ENCODE measurements at regions not wholly inside any gene's neighbourhood (a gene's known extent, or its start where the extent isn't known, plus 50 kb on each side); places are given as distances from the start of the nearest gene placed in this dataset.

GRCh38 chr13:111402441-111402840 lies 82.0 kb downstream of the TEX29 start:
- Histone ChIP-seq H3K4me3 (ENCODE audit: extremely low read depth, insufficient read depth, low read length, poor library complexity, severe bottlenecking) (no peak overlapping the region), H3K4me1 (ENCODE audit: control insufficient read depth, insufficient read depth, low read length, poor library complexity, severe bottlenecking) (no peaks in the 10 kb centered on the region), H3K9me3 (ENCODE audit: control insufficient read depth, low read length) (no peaks in the 10 kb centered on the region), H3K27ac (ENCODE audit: low read depth, low read length, severe bottlenecking) (no peak overlapping the region), H3K36me3 (ENCODE audit: control insufficient read depth, insufficient read depth, low read length) (no peaks in the 10 kb centered on the region)
- WGBS, 2 experiments (ENCODE audit: insufficient coverage in 2 of 2) = 86 to 90% methylated on average over 12 to 15 of the region's 15 CpGs

GRCh38 chr13:111403266-111403665 lies 82.8 kb downstream of the TEX29 start:
- Histone ChIP-seq H3K27ac (ENCODE audit: low read depth, low read length, severe bottlenecking) (no peak overlapping the region), H3K9me3 (ENCODE audit: control insufficient read depth, low read length) (no peaks in the 10 kb centered on the region), H3K36me3 (ENCODE audit: control insufficient read depth, insufficient read depth, low read length) (no peaks in the 10 kb centered on the region), H3K4me3 (ENCODE audit: extremely low read depth, insufficient read depth, low read length, poor library complexity, severe bottlenecking) (no peak overlapping the region), H3K4me1 (ENCODE audit: control insufficient read depth, insufficient read depth, low read length, poor library complexity, severe bottlenecking) (no peaks in the 10 kb centered on the region)
- 93 to 97% methylated on average over 4 to 5 of the region's 10 CpGs for WGBS, 2 experiments (ENCODE audit: insufficient coverage in 2 of 2)

- 93 to 94% methylated on average over 11 of the region's 12 CpGs for WGBS, 2 experiments (ENCODE audit: insufficient coverage in 2 of 2)
- no peak overlapping the region for H3K4me3 ChIP-seq (ENCODE audit: extremely low read depth, insufficient read depth, low read length, poor library complexity, severe bottlenecking)
- H3K36me3 ChIP-seq (ENCODE audit: control insufficient read depth, insufficient read depth, low read length) = no peaks in the 10 kb centered on the region
- H3K27ac ChIP-seq (ENCODE audit: low read depth, low read length, severe bottlenecking) = no peak overlapping the region
- H3K4me1 ChIP-seq (ENCODE audit: control insufficient read depth, insufficient read depth, low read length, poor library complexity, severe bottlenecking) = no peaks in the 10 kb centered on the region
- no peaks in the 10 kb centered on the region for H3K9me3 ChIP-seq (ENCODE audit: control insufficient read depth, low read length)
Measured at GRCh38 chr13:111404746-111405145, 84.3 kb downstream of the TEX29 start.

GRCh38 chr13:111406636-111407035 lies 86.2 kb downstream of the TEX29 start:
- no peak overlapping the region for H3K27ac ChIP-seq (ENCODE audit: low read depth, low read length, severe bottlenecking)
- no peaks in the 10 kb centered on the region for H3K36me3 ChIP-seq (ENCODE audit: control insufficient read depth, insufficient read depth, low read length)
- no peak overlapping the region for H3K4me3 ChIP-seq (ENCODE audit: extremely low read depth, insufficient read depth, low read length, poor library complexity, severe bottlenecking)
- no peaks in the 10 kb centered on the region for H3K9me3 ChIP-seq (ENCODE audit: control insufficient read depth, low read length)
- WGBS, 2 experiments (ENCODE audit: insufficient coverage in 2 of 2) = 67% methylated on average over 3 of the region's 3 CpGs; no CpG with 5 or more reads in 1 of the 2 experiments
- H3K4me1 ChIP-seq (ENCODE audit: control insufficient read depth, insufficient read depth, low read length, poor library complexity, severe bottlenecking) = no peaks in the 10 kb centered on the region

- no peak overlapping the region for H3K27ac ChIP-seq (ENCODE audit: low read depth, low read length, severe bottlenecking)
- no peaks in the 10 kb centered on the region for H3K9me3 ChIP-seq (ENCODE audit: control insufficient read depth, low read length)
- 92 to 94% methylated on average over 19 to 20 of the region's 23 CpGs for WGBS, 2 experiments (ENCODE audit: insufficient coverage in 2 of 2)
- no peaks in the 10 kb centered on the region for H3K36me3 ChIP-seq (ENCODE audit: control insufficient read depth, insufficient read depth, low read length)
- peaks cover 7% of the 10 kb centered on the region for H3K4me1 ChIP-seq (ENCODE audit: control insufficient read depth, insufficient read depth, low read length, poor library complexity, severe bottlenecking)
- no peak overlapping the region for H3K4me3 ChIP-seq (ENCODE audit: extremely low read depth, insufficient read depth, low read length, poor library complexity, severe bottlenecking)
Measured at GRCh38 chr13:111407381-111408131, 87.1 kb downstream of the TEX29 start.

- no peak overlapping the region for H3K4me3 ChIP-seq (ENCODE audit: extremely low read depth, insufficient read depth, low read length, poor library complexity, severe bottlenecking)
- no peak overlapping the region for H3K27ac ChIP-seq (ENCODE audit: low read depth, low read length, severe bottlenecking)
- peaks cover 7% of the 10 kb centered on the region for H3K4me1 ChIP-seq (ENCODE audit: control insufficient read depth, insufficient read depth, low read length, poor library complexity, severe bottlenecking)
- WGBS, 2 experiments (ENCODE audit: insufficient coverage in 2 of 2) = 89 to 95% methylated on average over 9 of the region's 10 CpGs
- H3K9me3 ChIP-seq (ENCODE audit: control insufficient read depth, low read length) = no peaks in the 10 kb centered on the region
- no peaks in the 10 kb centered on the region for H3K36me3 ChIP-seq (ENCODE audit: control insufficient read depth, insufficient read depth, low read length)
Measured at GRCh38 chr13:111409413-111409812, 89.0 kb downstream of the TEX29 start.

GRCh38 chr13:111410232-111411021 lies 90.0 kb downstream of the TEX29 start:
- H3K27ac ChIP-seq (ENCODE audit: low read depth, low read length, severe bottlenecking) = no peak overlapping the region
- H3K36me3 ChIP-seq (ENCODE audit: control insufficient read depth, insufficient read depth, low read length) = no peaks in the 10 kb centered on the region
- H3K4me1 ChIP-seq (ENCODE audit: control insufficient read depth, insufficient read depth, low read length, poor library complexity, severe bottlenecking) = peaks cover 7% of the 10 kb centered on the region
- no peak overlapping the region for H3K4me3 ChIP-seq (ENCODE audit: extremely low read depth, insufficient read depth, low read length, poor library complexity, severe bottlenecking)
- H3K9me3 ChIP-seq (ENCODE audit: control insufficient read depth, low read length) = no peaks in the 10 kb centered on the region
- WGBS, 2 experiments (ENCODE audit: insufficient coverage in 2 of 2) = 90 to 97% methylated on average over 11 to 27 of the region's 27 CpGs

- 92% methylated on average over 38 to 41 of the region's 48 CpGs for WGBS, 2 experiments (ENCODE audit: insufficient coverage in 2 of 2)
- Histone ChIP-seq H3K4me1 (ENCODE audit: control insufficient read depth, insufficient read depth, low read length, poor library complexity, severe bottlenecking) (peaks cover 7% of the 10 kb centered on the region), H3K27ac (ENCODE audit: low read depth, low read length, severe bottlenecking) (no peak overlapping the region), H3K36me3 (ENCODE audit: control insufficient read depth, insufficient read depth, low read length) (no peaks in the 10 kb centered on the region), H3K9me3 (ENCODE audit: control insufficient read depth, low read length) (no peaks in the 10 kb centered on the region), H3K4me3 (ENCODE audit: extremely low read depth, insufficient read depth, low read length, poor library complexity, severe bottlenecking) (no peak overlapping the region)
Measured at GRCh38 chr13:111411151-111411858, 90.9 kb downstream of the TEX29 start.

- Histone ChIP-seq H3K36me3 (ENCODE audit: control insufficient read depth, insufficient read depth, low read length) (no peaks in the 10 kb centered on the region), H3K9me3 (ENCODE audit: control insufficient read depth, low read length) (no peaks in the 10 kb centered on the region), H3K27ac (ENCODE audit: low read depth, low read length, severe bottlenecking) (no peak overlapping the region), H3K4me3 (ENCODE audit: extremely low read depth, insufficient read depth, low read length, poor library complexity, severe bottlenecking) (no peak overlapping the region), H3K4me1 (ENCODE audit: control insufficient read depth, insufficient read depth, low read length, poor library complexity, severe bottlenecking) (peaks cover 7% of the 10 kb centered on the region)
- WGBS, 2 experiments (ENCODE audit: insufficient coverage in 2 of 2) = 82 to 87% methylated on average over 13 to 14 of the region's 15 CpGs
Measured at GRCh38 chr13:111411919-111412650, 91.6 kb downstream of the TEX29 start.
